ENCODE measurements at regions not wholly inside any gene's neighbourhood (a gene's known extent, or its start where the extent isn't known, plus 50 kb on each side); places are given as distances from the start of the nearest gene placed in this dataset.

DNA sequence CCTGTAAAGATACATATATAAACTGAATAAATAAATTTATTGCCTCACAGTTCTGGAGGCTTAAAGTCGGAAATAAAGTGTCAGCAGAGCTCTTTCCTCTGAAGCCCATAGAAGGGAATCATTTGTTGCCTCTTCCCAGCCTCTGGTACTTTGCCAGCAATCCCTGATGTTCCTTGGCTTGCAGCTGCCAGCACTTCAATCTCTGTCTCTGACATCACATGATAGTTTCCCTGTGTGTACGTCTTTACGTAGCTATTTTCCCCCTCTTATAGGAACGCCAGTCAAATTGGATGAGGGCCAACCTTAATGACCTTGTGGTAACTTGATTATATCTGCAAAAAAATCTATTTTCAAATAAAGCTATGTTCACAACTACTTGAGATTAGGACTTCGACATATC is 250.9 kb downstream of the LIG4 start:
- TF ChIP-seq POLR2A (IDR thresholded peaks at IDR 0.05; ENCODE audit: extremely low read depth, insufficient read length): no peak
- TF ChIP-seq, protein P1, sequence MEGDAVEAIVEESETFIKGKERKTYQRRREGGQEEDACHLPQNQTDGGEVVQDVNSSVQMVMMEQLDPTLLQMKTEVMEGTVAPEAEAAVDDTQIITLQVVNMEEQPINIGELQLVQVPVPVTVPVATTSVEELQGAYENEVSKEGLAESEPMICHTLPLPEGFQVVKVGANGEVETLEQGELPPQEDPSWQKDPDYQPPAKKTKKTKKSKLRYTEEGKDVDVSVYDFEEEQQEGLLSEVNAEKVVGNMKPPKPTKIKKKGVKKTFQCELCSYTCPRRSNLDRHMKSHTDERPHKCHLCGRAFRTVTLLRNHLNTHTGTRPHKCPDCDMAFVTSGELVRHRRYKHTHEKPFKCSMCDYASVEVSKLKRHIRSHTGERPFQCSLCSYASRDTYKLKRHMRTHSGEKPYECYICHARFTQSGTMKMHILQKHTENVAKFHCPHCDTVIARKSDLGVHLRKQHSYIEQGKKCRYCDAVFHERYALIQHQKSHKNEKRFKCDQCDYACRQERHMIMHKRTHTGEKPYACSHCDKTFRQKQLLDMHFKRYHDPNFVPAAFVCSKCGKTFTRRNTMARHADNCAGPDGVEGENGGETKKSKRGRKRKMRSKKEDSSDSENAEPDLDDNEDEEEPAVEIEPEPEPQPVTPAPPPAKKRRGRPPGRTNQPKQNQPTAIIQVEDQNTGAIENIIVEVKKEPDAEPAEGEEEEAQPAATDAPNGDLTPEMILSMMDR (IDR thresholded peaks at IDR 0.05; ENCODE audit: low read depth, low read length): no peak
- TF ChIP-seq, protein P2, sequence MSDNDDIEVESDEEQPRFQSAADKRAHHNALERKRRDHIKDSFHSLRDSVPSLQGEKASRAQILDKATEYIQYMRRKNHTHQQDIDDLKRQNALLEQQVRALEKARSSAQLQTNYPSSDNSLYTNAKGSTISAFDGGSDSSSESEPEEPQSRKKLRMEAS (IDR thresholded peaks at IDR 0.05; ENCODE audit: low read depth, low read length): no peak
- TF ChIP-seq MYC (IDR thresholded peaks at IDR 0.05; ENCODE audit: low read depth, low read length): no peak

Data from NB4 (cell line).